ENCODE measurements at regions not wholly inside any gene's neighbourhood (a gene's known extent, or its start where the extent isn't known, plus 50 kb on each side); places are given as distances from the start of the nearest gene placed in this dataset.
"Not testable (repeated sequence)": the region's sequence is repeated elsewhere in the genome, so short reads cannot be mapped to it uniquely, and the experiment has no call there.

GRCh38 chr1:157367870-157368269 is 184.4 kb downstream of the FCRL5 start:
- no peak for DNase-seq

GRCh38 chr1:157367091-157367739 is 185.1 kb downstream of the FCRL5 start:
- no peak for DNase-seq

GRCh38 chr1:157364612-157365011 is 187.7 kb downstream of the FCRL5 start:
- DNase-seq: no peak

GRCh38 chr1:157363660-157364140 is 188.6 kb downstream of the FCRL5 start:
- DNase-seq: peak; percentile 17

GRCh38 chr1:157360023-157360390 is 192.3 kb downstream of the FCRL5 start:
- DNase-seq: peak; percentile 69

- DNase-seq: peak; percentile 76
These were observed 192.8 kb downstream of the FCRL5 start for GRCh38 chr1:157359314-157360022.

- DNase-seq: peak; percentile 65
These were observed 195.2 kb downstream of the FCRL5 start for GRCh38 chr1:157357111-157357510.

GRCh38 chr1:157356601-157357000 is 195.7 kb downstream of the FCRL5 start:
- no peak for DNase-seq

GRCh38 chr1:157353546-157353945 is 198.8 kb downstream of the FCRL5 start:
- no peak for DNase-seq

- no peak for DNase-seq
These were observed 199.4 kb downstream of the FCRL5 start for GRCh38 chr1:157352817-157353408.

GRCh38 chr1:157352216-157352615 is 200.1 kb downstream of the FCRL5 start:
- DNase-seq: no peak

GRCh38 chr1:157351800-157352199 is 200.5 kb downstream of the FCRL5 start:
- not testable (repeated sequence) for DNase-seq

- DNase-seq: no peak
These were observed 203.5 kb downstream of the FCRL5 start for GRCh38 chr1:157348538-157349480.

- DNase-seq: no peak
These were observed 204.8 kb downstream of the FCRL5 start for GRCh38 chr1:157347506-157347905.

GRCh38 chr1:157337785-157338184 is 199.6 kb upstream of the ETV3 start:
- DNase-seq: not testable (repeated sequence)

- no peak for DNase-seq
These were observed 196.9 kb upstream of the ETV3 start for GRCh38 chr1:157335056-157335455.

- DNase-seq: no peak
These were observed 195.8 kb upstream of the ETV3 start for GRCh38 chr1:157334041-157334440.

GRCh38 chr1:157330177-157330576 is 192.0 kb upstream of the ETV3 start:
- DNase-seq: not testable (repeated sequence)

- DNase-seq: not testable (repeated sequence)
These were observed 189.9 kb upstream of the ETV3 start for GRCh38 chr1:157328120-157328519.

- DNase-seq: no peak
These were observed 188.1 kb upstream of the ETV3 start for GRCh38 chr1:157326173-157326859.

GRCh38 chr1:157325220-157325619 is 187.0 kb upstream of the ETV3 start:
- no peak for DNase-seq

- DNase-seq: not testable (repeated sequence)
These were observed 183.8 kb upstream of the ETV3 start for GRCh38 chr1:157321972-157322371.
